Fibroblast of lung (primary cell): ENCODE measurements at regions not wholly inside any gene's neighbourhood (a gene's known extent, or its start where the extent isn't known, plus 50 kb on each side); places are given as distances from the start of the nearest gene placed in this dataset.

Source experiments
- EZH2 ChIP-seq: IDR thresholded peaks from 2 replicates; pipeline ENCODE4 v1.5.1; 2012; ENCODE audit warnings: low read length, control low read depth, mild to moderate bottlenecking; ENCODE audit errors: missing control alignments
- TF ChIP-seq, protein P1 (sequence below), 2 donors: IDR thresholded peaks in 1 of 2; conservative IDR thresholded peaks in 1 of 2; 1 replicate in 1 of 2; 2 replicates in 1 of 2; pipeline ENCODE4 v1.5.1; 2011 to 2012; ENCODE audit warnings: low read length in 2 of 2, control low read depth in 1 of 2, inconsistent platforms in 1 of 2, low read depth in 1 of 2, mild to moderate bottlenecking in 1 of 2

DNA sequence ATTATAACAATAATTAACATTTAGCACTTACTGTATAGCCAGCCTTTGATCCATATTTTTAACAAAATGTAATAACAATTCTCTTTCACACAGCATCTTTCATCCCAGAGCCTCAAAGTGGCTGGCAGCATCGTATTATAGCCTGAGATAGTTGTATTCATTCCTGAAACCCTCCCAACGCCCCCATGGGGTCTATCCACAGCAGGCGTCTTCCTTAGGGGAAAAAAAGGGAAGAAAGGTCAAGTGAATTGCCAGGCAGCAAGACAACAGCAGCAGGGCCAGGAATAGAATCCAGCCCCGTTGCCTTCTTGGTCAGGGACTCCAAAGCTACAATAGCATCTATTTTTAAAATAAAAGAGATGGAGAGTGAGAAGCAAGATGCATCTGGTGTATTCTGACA, 424.4 kb upstream of the ID2 start:
- TF ChIP-seq, protein P1, sequence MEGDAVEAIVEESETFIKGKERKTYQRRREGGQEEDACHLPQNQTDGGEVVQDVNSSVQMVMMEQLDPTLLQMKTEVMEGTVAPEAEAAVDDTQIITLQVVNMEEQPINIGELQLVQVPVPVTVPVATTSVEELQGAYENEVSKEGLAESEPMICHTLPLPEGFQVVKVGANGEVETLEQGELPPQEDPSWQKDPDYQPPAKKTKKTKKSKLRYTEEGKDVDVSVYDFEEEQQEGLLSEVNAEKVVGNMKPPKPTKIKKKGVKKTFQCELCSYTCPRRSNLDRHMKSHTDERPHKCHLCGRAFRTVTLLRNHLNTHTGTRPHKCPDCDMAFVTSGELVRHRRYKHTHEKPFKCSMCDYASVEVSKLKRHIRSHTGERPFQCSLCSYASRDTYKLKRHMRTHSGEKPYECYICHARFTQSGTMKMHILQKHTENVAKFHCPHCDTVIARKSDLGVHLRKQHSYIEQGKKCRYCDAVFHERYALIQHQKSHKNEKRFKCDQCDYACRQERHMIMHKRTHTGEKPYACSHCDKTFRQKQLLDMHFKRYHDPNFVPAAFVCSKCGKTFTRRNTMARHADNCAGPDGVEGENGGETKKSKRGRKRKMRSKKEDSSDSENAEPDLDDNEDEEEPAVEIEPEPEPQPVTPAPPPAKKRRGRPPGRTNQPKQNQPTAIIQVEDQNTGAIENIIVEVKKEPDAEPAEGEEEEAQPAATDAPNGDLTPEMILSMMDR (conservative IDR thresholded peaks at IDR 0.05 in 1 of 2, IDR thresholded peaks at IDR 0.05 in 1 of 2; ENCODE audit: low read depth in 1 of 2, low read length in 2 of 2) = no peak
- no peak for TF ChIP-seq EZH2
